ENCODE measurements at regions not wholly inside any gene's neighbourhood (a gene's known extent, or its start where the extent isn't known, plus 50 kb on each side); places are given as distances from the start of the nearest gene placed in this dataset.

DNA sequence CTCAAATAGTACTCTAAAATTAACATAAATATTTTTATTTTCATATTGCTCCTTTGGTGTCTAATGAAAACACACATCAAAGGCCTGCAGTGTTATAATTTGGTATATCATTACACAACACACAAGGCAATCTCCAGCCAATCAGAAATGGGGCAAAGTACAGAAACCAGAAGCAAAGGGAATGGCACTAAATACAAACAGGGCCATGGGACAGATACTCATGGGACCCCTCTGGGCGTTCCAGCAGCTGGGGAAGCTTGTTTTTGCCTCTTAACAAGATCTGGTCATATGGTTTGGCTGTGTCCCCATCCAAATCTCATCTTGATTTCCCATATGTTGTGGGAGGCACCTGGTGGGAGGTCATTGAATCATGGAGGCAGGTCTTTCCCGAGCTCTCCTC is 551.8 kb upstream of the NRP1 start:
- no peak for TF ChIP-seq POLR2AphosphoS5 (IDR thresholded peaks at IDR 0.05; ENCODE audit: low read depth, low read length)
- TF ChIP-seq POLR2A (IDR thresholded peaks at IDR 0.05; ENCODE audit: low read depth, low read length) = no peak
- TF ChIP-seq TAF1 (IDR thresholded peaks at IDR 0.05; ENCODE audit: borderline replicate concordance, low read depth, low read length) = no peak
